ENCODE measurements at regions not wholly inside any gene's neighbourhood (a gene's known extent, or its start where the extent isn't known, plus 50 kb on each side); places are given as distances from the start of the nearest gene placed in this dataset.

DNA sequence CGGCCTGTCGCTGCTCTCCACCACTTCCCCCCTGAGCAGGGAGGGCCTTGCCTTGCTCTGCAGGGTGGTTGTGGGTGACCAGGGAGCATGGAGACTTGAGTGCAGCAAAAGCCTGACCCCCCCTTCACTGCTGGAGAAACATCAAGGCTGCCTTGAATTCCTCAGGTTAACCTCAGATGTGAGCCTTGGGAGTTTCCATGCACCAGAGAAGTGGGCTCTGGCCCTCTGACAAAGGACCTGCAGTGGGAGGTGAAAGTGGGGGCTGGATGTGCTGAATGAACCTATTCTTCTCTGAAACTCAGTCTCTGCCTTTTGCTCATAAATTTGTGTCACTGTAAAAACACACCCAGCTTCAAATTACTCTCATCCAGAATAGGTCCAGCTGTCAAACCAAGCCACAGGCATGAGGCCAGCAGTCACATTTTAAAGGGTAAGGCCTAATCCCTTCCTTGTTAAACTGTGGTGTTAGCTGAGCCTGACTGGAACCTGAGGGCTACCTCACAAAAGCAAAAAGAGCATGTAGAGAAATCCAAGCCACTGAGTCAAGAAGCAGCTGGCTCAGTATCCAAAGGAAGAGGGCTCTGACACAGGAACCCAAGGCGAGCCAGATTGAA lies 356.8 kb downstream of the CCSER2 start:
- no peak for TF ChIP-seq POLR2A (IDR thresholded peaks at IDR 0.05; ENCODE audit: low read depth)
- no peak for TF ChIP-seq EP300 (IDR thresholded peaks at IDR 0.05)
- TF ChIP-seq, protein P1, sequence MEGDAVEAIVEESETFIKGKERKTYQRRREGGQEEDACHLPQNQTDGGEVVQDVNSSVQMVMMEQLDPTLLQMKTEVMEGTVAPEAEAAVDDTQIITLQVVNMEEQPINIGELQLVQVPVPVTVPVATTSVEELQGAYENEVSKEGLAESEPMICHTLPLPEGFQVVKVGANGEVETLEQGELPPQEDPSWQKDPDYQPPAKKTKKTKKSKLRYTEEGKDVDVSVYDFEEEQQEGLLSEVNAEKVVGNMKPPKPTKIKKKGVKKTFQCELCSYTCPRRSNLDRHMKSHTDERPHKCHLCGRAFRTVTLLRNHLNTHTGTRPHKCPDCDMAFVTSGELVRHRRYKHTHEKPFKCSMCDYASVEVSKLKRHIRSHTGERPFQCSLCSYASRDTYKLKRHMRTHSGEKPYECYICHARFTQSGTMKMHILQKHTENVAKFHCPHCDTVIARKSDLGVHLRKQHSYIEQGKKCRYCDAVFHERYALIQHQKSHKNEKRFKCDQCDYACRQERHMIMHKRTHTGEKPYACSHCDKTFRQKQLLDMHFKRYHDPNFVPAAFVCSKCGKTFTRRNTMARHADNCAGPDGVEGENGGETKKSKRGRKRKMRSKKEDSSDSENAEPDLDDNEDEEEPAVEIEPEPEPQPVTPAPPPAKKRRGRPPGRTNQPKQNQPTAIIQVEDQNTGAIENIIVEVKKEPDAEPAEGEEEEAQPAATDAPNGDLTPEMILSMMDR (IDR thresholded peaks at IDR 0.05), result no peak
- TF ChIP-seq POLR2AphosphoS5 (IDR thresholded peaks at IDR 0.05), result no peak
- no peaks in the 10 kb centered on the region for H3K4me1 ChIP-seq
- intact Hi-C loops (cut with DNase I), result no loop called here

DNA sequence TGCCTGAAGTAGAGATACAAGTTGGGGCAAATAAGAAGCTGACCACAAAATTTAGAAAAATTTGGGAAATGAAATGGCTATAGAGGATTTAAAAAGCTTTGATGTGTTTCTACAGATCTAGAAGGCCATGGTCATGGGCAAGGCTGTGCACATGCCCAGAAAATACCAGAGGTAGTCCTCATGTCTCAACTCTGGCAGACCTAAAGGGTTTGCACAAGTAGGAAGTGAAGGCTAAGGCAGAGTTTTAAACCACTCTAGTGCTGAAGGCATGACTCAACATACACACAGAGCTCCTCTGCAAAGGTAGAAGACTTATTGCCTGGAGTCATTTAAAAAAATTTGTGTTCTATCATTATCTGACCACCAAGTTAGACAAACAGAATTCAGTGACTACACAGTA lies 364.6 kb downstream of the CCSER2 start:
- Histone ChIP-seq H3K27me3 (peaks cover 0 to 7% (median 0%) of the 10 kb centered on the region in 4 donors), H3K36me3 (no peaks in the 10 kb centered on the region), H3K9me3 (peaks cover 0 to 12% (median 4%) of the 10 kb centered on the region in 4 donors), H3K27ac (replicated peaks in 1 of 4) (no peak overlapping the region), H3K4me1 (no peaks in the 10 kb centered on the region), H3K4me3 (no peak overlapping the region)
- intact Hi-C loops (cut with DNase I), result no loop called here
- DNase-seq (ENCODE audit: extremely low spot score), result no peak
- TF ChIP-seq EP300 (IDR thresholded peaks at IDR 0.05) (no peak), POLR2AphosphoS5 (IDR thresholded peaks at IDR 0.05) (no peak), POLR2A (IDR thresholded peaks at IDR 0.05; ENCODE audit: low read depth) (no peak)
- TF ChIP-seq, protein P1 (IDR thresholded peaks at IDR 0.05), result no peak

More for the DNA sequence above, 356.8 kb downstream of the CCSER2 start:
- no peaks in the 10 kb centered on the region for H3K36me3 ChIP-seq
- H3K27ac ChIP-seq (replicated peaks in 1 of 4), result no peak overlapping the region
- DNase-seq (ENCODE audit: extremely low spot score), result no peak
- WGBS, result 71% methylated on average over 3 of the region's 3 CpGs
- H3K27me3 ChIP-seq, result peaks cover 0 to 5% (median 0%) of the 10 kb centered on the region in 4 donors
- H3K4me3 ChIP-seq, result no peak overlapping the region
- peaks cover 0 to 3% (median 0%) of the 10 kb centered on the region in 4 donors for H3K9me3 ChIP-seq

DNA sequence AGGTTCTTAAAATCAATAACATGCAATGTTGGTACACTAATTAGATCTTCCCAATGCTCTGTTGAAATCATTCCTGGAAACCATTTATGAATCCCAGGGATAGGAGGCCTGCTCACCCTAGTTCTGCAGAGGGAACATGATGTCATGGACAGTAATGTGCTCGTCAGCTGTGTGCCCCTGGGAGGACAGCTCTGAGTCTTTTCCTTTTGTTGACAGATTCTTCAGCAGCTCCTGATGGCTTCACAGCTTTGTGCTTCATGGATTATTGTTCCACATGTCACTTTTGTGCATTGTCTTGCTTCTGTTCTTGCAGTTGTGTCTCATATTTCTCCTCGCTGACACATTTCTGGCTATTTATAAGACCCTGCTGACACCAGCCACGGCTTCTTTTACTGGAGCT lies 367.5 kb downstream of the CCSER2 start:
- WGBS, result 48% methylated on average over 3 of the region's 3 CpGs
- TF ChIP-seq, protein P1 (IDR thresholded peaks at IDR 0.05), result no peak
- TF ChIP-seq POLR2A (IDR thresholded peaks at IDR 0.05; ENCODE audit: low read depth) (no peak), POLR2AphosphoS5 (IDR thresholded peaks at IDR 0.05) (no peak), EP300 (IDR thresholded peaks at IDR 0.05) (no peak)
- H3K4me3 ChIP-seq, result no peak overlapping the region
- peaks cover 0 to 12% (median 4%) of the 10 kb centered on the region in 4 donors for H3K9me3 ChIP-seq
- H3K27ac ChIP-seq (replicated peaks in 1 of 4), result no peak overlapping the region
- no peaks in the 10 kb centered on the region for H3K27me3 ChIP-seq
- no peaks in the 10 kb centered on the region for H3K36me3 ChIP-seq
- intact Hi-C loops (cut with DNase I), result no loop called here
- H3K4me1 ChIP-seq, result no peaks in the 10 kb centered on the region
- DNase-seq (ENCODE audit: extremely low spot score), result no peak

DNA sequence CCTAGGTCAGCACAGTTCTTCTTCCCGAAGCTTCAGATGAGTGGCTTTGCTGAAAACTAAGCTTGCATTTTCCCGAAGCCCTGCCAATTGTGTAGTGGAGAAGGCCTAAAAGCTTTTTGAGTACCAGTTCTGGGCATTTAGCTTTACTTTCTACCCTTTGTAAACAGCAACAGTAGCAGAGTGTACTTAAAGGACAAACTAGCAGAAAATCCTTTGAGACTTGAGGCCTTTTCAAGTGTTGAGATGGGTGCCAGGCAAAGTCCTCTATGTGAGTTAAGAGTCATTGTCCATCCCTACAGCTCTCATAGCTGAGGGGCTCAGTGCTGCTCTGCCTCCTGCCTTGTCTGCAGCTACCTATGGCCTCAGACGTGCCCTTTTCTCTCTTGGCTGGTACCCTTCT lies 368.2 kb downstream of the CCSER2 start:
- H3K27me3 ChIP-seq, result no peaks in the 10 kb centered on the region
- intact Hi-C loops (cut with DNase I), result no loop called here
- H3K9me3 ChIP-seq, result peaks cover 0 to 12% (median 4%) of the 10 kb centered on the region in 4 donors
- H3K4me3 ChIP-seq, result no peak overlapping the region
- 73% methylated on average over 3 of the region's 3 CpGs for WGBS
- TF ChIP-seq EP300 (IDR thresholded peaks at IDR 0.05), result no peak
- TF ChIP-seq POLR2AphosphoS5 (IDR thresholded peaks at IDR 0.05), result no peak
- no peak for TF ChIP-seq POLR2A (IDR thresholded peaks at IDR 0.05; ENCODE audit: low read depth)
- TF ChIP-seq, protein P1 (IDR thresholded peaks at IDR 0.05), result no peak
- no peak for DNase-seq (ENCODE audit: extremely low spot score)
- no peak overlapping the region for H3K27ac ChIP-seq (replicated peaks in 1 of 4)
- no peaks in the 10 kb centered on the region for H3K36me3 ChIP-seq
- H3K4me1 ChIP-seq, result no peaks in the 10 kb centered on the region

DNA sequence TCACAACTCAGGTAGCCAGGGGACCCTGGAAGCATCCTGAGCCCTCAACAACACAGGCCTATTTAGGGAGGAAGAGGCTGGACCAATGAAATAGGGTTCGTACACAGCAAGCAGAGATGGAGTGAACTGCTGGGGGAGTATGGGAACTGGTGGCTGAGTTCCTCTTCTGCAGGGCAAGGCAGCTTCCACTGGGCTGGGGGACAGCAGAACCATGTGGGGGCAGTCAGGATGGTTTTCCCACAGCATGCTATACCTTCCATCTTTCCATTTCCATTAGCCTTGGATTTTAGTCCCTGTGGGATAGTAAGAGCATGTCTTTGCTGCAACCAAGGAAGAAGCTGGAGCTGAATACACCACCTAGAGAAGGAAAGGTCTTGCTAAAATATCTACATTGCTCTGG lies 370.6 kb downstream of the CCSER2 start:
- H3K27me3 ChIP-seq, result no peaks in the 10 kb centered on the region
- 81% methylated on average over 1 of the region's 1 CpG for WGBS
- H3K9me3 ChIP-seq, result peaks cover 0 to under 1% (median 0%) of the 10 kb centered on the region in 4 donors
- no peak for TF ChIP-seq POLR2AphosphoS5 (IDR thresholded peaks at IDR 0.05)
- no peak for TF ChIP-seq POLR2A (IDR thresholded peaks at IDR 0.05; ENCODE audit: low read depth)
- TF ChIP-seq, protein P1 (IDR thresholded peaks at IDR 0.05), result no peak
- TF ChIP-seq EP300 (IDR thresholded peaks at IDR 0.05), result no peak
- DNase-seq (ENCODE audit: extremely low spot score), result peak; percentile 85
- H3K4me1 ChIP-seq, result no peaks in the 10 kb centered on the region
- no peaks in the 10 kb centered on the region for H3K36me3 ChIP-seq
- no peak overlapping the region for H3K27ac ChIP-seq (replicated peaks in 1 of 4)
- no peak overlapping the region for H3K4me3 ChIP-seq
- intact Hi-C loops (cut with DNase I), result no loop called here
